ENCODE measurements at regions not wholly inside any gene's neighbourhood (a gene's known extent, or its start where the extent isn't known, plus 50 kb on each side); places are given as distances from the start of the nearest gene placed in this dataset.

DNA sequence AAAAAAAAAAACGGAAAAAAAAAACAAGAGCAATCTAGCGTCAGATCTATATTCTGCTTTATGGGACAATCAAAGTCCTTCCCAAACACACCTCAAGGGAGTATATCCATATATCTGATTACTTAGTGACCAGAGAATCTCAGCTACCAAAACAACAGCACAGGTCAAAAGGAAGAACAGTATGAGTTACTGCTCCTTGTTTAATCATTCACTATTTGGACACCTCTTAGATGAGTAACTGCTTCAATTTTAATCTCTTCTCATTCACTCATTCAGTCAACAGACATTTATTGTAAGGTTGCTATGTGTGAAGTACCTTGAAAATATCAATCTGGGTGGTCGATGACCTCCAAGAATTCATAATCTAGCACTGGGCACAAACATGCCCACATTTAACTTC is 193.2 kb downstream of the IRS2 start:
- DNase-seq, result no peak

DNA sequence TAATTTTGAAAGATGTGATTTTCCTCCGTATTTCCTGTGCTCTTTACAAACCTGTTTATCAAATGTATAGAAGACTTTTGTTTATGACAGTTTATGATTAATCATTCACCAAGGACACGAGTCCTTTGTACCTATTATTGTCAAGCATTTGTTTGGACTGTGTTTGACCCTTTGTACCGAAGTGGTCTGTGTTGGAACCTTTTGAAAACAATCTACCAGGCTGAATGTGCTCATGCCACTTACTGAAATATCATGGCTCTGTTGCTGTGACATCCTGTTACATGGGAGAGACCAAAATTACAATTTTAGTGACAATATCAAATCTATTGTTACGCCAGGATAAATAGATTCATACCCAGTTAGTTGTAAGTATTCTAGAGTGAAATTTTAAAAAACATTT is 193.6 kb downstream of the IRS2 start:
- DNase-seq, result no peak

DNA sequence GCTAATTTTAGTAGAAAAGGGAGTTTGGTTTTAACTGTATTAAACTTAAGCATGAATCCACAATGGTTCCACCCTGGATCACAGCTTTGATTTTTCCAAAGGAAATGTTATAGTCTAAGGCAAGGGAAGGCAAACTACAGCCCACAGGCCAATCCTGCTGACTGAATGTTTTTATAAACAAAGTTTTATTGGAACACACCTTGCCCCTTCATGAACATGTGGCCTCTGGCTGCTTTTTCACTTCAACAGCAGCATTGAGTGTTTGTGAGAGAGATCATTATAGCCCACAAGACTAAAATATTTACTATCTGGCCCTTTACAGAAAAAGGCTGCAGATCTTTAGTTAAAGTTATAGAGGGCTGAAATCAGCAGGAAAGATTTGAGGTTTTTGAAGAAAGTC is 198.7 kb downstream of the IRS2 start:
- DNase-seq, result no peak

DNA sequence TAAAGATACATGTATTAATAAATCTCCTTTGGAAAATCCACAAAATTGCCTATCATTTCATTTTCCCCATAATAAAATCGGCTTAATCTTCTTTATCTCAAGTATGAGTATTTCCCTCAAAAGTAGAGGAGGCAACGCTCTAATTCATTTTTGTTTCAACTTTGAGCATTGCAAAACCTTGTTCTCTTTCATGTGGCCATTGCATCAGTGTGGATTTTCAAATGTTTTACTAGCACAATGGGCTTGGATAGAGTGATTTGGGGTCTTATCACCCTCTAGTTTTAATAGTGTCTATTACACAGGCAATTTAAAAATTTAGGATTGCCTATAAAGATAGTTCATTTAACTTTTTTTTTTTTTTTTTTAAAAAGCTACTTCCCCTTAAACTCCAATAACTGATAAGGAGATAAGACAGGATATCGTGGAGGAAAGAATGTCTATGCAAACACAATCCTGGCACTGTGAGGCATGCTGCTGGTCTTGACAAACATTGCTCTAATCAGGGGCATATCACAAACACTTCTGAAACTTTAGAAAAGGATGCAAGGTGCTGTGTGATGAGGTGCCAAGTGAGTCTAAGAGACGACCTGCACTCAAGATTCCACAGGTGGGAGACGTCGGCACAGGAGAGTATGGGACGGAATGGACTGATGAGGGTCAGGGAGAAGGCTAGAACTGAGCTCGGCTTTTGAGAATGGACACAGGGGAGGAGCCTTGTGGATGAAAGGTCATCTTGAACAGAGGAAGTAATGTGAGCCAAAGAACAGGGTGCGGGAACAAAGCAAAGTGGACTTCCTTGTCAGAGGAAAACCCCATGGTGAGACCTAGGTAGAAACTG is 199.7 kb downstream of the IRS2 start:
- DNase-seq, result no peak

DNA sequence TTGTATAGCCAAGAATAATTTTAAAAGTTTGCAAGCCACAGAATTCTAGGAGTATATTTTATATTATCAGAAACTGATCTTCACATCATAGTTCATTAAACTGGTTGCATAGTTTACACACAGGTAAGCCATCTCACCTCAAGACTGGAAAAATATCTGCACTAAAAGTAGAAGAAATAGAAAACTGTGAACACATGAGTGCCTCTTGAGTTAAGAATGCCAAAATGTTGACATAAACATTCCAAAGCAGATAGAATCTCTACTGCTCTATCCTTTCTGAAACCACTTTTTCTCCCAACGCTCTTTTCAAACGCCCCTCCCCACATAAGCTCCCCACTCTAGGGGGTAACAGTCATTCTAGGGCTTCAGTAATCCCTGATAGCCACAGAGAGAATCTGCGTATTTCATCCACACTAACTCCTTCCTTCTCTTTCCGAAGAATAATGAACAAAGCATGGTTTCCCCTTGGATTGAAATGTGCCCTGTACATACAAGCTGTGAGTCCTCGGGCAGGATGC is 201.5 kb downstream of the IRS2 start:
- DNase-seq, result no peak

DNA sequence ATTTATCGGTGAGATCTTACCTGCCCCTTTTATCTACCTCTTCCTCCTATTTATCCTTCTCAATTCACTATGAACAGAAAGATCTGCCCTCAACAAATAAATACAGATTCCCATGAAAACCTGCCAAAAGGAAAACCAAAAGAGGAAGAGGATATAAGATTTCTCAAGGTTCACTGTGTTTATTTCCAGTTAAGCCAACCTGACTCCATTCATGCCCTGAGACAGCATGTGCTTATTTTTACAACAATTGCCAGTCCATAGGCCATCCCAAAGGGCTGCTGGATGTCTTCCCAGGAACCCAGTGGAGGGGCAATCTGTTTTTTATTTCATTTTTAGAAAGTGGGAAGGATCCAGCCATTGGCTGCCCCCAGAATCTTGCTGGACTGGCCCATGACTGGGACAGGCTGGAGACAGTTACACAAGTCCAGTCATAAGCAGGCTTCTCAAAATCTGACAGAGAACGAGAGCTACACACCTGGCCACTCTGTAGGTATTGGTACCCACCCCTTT is 209.1 kb downstream of the IRS2 start:
- no peak for DNase-seq

DNA sequence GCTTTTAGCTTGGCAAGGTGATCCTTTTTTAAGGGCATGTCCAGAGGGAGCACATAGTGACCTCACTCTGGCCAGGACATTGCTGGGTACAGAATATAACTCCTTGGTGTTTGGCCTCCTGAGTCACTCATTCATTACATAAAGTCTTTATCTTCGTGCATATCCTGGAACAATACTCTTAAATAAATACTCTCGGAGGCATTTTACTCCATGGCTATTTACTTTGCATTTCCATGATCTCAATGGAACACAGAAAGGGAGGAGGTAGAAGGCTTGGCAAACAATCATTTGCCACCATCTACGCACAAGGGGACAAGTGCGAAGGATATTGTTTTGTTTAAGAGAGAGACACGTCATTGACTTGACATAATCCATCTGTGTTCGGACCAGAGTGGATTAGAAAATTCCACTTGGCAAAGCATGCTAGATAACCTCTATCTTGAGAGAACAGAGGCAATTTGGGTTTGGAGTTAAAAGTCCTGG is 210.0 kb downstream of the IRS2 start:
- no peak for DNase-seq

DNA sequence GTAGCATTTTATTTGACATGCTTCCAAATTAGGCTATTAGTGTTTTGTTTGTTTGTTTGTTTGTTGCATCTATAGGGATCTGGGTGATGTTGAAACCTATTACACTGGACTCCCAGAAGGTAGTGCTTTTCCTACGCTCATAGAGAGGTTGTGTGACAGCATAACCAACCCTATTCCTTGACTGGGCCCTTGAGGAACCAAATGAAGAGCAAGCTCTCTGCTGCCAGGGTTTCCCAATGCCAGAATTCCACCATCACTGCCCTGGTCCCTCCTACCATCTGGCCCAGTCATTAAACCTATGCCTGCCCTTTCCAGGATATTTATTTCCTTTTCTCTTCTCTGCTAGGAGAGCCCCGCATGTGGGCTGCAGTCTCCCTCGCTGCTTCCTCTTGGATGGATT is 210.6 kb downstream of the IRS2 start:
- DNase-seq, result no peak

DNA sequence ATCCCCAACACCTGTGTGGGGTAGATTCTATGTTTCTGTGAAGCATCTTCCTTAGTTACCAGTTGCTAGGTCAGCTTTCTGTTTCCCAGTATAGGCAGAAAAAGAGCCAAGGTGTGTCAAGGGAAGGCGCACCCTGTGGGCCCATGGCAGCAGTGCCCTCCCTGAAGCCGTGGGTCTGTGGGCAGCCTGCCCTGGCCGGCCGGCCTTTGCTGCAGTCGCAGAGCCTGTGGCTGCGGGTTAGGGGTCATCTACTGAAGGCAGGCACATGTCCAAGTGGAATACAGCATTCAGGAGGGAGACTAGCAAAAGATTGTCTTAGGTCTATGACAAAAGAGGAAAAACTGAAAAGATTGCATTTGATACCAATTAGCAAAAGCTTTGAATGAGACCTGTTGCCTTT is 214.0 kb downstream of the IRS2 start:
- DNase-seq, result no peak

DNA sequence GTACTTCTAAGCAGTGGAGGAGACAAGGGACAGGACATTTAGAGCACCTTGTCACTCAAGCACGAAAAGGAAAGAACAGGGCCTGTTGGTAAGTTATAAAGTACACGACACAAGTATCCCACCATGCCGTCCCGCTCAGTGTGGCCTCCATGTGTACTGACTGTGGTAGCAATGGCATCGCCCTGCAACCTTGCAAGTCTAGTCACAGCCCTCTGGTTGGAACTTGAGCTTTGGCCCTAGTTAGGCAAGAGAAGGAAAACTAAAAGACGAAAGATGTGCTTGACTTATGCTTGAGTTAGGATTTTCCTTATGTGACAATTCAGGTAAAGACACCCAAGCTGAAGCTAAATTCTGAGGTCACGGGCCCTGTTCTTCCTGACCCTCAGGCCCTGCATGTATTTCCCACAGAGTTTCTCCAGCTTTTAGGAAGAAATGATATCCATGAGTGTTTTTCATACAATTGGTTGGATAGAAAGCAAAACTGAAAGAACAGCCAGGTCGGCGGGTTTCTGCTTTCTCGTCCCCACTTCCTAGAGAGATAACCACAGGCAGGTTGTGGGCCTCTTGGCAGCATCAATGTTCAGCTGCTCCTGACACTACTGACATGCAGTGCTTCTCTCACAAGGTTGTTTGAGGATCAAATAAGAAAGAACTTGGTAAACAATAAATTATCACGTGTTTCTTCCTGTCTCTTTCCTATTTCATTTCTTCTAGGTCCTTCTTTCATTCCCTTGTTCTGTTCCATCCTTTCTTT is 216.2 kb downstream of the IRS2 start:
- DNase-seq, result peak; percentile 26

DNA sequence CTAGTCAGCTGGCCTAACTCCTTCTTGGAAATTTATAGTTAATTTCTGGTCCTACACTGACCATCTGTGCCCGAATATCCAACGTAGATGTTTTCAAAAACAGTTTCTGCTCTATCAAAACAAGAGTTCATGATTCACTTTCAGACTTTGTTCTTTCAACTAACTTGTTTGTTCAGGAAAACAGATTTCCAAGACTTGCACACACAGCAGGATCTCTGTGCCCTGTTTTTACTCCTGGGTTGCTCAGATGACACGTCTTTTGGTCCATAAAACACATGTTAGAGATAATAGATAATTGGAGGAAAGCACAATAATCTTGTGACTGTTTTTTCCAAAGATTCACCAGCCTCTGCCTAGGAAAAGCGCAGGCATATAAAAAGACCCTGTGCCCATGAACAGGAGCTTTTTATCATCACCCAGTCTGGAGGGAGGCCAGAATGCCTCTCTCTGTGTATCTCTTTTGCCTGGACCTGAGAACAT is 218.0 kb downstream of the IRS2 start:
- DNase-seq, result no peak

DNA sequence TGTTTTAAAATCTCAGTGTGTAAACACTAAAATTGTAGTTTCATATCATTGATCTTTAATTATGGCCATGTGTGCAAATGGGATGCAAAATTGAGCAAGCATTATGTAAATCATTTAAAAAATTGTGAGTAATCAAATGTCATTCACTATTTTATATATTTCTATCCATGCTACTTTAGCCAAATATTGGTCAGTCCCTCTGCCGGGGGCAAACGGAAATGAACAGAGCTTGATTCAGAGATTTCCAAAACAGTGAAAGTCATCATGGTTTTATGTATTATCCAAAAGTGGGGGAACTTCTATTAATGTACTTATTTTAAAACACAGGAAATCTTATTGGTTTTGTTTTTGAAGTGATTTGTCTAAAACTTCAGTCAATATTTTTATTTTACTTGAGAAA is 219.1 kb downstream of the IRS2 start:
- no peak for DNase-seq

DNA sequence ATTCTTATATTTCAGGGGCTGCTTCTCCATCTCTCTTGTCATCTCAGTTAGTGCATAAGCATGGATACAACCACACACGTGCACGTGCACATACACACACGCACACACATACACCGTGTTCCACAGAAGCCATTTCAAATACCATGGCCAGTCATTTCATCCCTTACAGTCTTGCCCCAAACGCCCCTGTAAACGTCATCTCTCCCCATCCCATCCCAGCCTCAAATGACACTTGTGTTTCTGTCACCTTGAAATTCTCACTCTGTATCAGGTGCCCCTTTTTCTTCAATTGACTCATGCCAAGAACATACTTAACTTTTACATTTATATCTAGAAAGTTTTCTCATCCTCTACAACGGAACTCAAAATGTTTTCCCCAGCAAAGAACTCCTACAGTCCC is 220.5 kb downstream of the IRS2 start:
- DNase-seq, result no peak

DNA sequence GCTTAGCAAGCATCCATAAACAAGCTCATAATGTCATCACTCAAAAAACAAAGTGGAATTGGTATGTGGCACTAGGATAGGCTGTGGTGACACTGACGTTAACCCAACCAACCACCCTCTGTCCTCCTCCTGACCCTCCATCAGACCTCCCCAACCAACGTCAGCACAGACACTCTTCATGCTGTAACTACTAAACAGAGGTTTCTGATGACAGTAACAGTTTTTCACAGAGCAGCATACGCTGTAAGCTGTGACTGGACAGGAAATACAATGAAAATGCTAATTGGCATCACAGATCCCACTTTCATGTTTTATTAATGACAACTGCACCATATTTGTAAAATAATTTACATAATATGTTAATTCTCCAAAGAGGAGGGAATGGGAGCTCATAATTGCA is 238.0 kb downstream of the IRS2 start:
- DNase-seq, result no peak

DNA sequence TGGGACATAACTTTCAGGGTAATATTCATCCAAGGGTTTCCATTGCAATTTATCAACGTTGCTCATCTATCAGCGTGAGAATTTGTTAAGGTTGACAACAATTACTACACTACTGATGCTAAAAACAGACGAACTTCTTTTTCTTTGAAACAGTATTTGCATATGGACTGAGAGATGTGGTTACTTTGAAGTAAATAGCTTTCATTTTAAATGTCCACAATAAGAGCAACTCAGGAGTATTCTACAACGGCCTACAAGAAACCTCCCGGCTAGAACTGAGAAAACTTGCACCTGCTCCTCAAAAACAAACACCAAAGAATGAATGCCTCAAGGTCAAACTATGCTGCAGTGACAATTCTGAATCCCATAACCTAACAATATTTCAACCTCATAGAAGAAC is 238.4 kb downstream of the IRS2 start:
- DNase-seq, result no peak

DNA sequence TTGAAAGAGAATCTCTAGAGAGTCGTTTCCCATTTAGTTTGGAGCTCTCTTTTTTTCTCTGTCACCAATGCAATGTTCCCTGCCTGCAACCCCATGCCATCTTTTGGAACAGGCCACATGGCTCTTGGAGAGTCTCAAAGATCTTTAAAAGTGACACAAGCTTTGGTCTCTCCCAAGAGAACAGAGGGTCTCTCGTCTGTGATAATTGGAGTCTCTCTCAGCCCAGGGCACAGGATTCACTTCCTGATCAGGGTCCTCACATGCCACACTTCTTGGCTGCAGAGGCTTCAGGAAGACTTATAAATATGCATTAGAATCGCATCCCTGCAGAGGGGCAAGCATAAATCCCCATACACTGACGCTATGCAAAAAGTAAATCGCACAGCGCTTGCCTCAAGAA is 240.5 kb downstream of the IRS2 start:
- no peak for DNase-seq

DNA sequence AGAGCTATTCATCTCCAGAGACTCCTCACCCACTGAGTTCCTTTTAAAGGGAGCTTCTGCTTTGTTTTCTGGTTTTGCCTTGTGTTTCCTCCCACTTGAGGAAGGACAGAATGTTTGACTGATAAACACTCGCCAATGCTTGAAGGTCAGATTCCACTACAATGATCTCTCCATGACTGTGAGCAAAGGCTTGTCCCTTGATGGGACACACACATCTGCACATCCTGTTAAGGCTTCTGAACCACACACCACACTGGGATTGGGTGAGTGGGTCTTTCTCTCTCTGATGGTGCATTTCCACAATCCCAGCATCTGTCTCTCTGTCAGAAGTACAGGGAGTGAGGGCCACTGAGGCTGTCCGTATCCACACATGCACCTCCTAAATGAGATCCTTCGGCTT is 245.3 kb downstream of the IRS2 start:
- no peak for DNase-seq

DNA sequence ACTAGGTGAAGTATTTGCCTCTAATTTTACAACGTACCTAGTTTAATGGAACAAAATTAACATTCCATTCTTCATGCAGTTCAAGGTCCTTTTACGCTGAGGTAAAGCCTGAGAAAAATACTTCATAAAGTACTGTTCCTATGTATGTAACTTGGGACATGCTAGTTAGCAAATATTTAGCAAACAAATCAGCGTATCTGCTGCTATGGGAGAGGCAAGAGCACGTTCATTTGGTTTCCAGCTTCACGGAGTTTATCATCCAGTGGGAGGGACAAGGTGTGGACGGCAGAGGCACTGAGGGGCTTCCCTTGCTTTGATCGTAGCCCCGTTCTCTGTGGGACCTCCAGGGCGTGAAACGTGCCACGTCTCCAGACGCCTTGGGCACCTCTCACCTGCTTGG is 248.8 kb downstream of the IRS2 start:
- no peak for DNase-seq

DNA sequence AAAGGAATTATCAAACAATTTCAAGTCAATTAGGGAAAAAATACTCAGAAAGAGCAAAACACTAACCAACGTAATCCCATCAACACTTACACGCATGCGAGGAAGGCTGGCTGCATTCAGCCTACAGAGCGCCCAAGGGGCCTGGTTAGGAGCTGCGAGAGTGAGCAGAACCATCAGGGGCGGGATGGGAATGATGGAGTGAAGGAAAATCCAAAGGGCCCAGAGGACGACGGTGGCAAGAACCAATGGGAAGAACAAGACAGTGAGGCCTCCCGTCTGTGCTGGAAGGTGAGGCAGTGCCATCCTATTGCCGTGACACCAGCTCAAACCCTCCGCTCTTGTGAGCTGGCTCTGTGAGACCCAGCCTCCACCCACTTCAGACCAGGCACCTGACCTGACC is 253.0 kb downstream of the IRS2 start:
- DNase-seq, result no peak

DNA sequence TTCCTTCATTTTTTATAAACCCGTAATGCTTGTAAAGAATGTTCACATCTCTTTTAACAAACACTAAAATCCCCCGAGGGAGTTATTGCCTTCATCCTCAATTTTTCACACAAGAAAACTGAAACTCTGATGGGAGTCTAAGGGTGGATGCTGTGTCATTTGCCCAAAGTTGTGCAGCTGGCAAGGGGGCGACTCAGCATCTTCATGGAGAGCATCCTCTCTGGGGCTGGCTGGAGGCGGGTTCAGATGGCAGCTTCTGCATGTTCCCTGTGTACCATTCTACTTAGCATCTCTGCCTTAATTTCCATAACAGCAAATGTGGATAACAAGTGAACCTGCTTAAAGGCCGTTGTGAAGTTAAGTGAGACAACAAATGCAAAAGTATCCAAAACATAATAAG is 256.4 kb downstream of the IRS2 start:
- no peak for DNase-seq

DNA sequence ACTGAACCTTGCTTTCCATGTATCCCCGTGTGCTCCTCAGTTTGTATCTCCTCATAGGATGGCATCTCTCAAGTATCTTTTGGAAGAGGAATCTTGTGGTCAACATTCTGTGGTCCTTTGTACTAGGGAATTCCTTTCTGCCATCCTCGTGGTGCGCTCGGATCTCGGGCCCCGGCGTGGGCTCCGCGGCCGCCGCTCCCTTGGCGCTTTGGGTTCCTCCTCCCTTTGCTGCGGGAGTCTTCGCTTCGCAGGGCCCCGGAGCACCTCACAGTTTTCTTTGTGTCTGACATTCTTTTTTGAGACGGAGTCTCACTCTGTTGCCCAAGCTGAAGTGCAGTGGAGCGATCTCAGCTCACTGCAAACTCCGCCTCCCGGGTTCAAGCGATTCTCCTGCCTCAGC is 264.7 kb downstream of the IRS2 start:
- DNase-seq, result no peak

DNA sequence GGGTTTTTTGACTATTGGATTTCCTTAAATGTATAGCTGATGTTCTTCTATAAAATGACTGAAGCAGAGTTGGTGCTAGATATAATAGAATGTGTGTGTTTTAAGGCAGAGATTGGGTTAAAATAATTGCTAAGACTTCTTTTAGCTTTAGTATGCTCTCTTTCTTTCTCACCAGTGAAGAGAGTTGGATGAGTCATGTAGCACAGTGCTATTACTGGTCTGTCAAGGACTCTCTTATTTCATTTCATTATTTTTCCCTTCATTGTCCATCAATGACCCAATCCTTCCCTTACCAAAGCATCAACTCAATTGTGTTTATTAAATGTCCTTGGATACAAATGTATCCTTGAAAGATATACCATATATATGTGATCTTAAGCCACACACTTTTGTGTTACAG is 268.9 kb downstream of the IRS2 start:
- DNase-seq, result no peak

DNA sequence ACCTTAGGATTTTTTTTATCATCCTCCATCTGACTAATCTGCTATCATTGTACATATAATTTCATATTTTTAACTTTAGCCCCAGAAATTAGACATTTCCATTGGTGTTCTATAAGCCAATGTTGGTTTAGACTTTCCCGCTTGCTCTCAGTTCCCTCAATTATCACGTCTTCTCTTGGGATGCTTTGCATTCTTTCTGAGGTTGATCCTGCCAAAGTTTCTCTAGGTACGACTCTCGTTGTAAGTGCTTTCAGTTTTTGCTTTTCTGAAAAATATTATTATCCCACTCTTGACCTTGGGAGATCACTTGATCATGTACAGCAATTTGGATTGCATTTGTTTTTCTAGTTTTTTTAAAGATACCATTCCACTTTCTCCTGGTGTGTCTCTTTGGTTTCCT is 270.2 kb downstream of the IRS2 start:
- DNase-seq, result no peak

DNA sequence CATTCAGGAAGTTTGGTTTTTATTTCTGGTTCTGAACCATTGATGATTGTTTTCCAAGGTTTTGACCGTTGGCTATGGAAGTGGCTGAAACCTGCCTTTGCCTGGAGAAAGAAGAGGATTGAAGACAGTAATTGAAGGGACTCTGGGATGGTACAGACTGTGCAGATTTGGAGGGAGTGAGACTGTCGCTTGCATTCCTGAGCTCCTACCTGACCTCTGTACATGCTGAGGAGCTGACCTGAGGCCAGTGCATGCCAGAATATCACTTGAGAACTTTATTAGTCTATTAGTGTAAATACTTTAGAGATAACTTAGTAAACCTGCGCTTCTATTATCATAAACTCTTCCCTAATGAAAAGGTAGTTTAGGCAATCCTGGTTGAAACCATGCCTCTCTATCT is 276.4 kb downstream of the IRS2 start:
- DNase-seq, result no peak
